PC-3 (cell line): ENCODE measurements at regions not wholly inside any gene's neighbourhood (a gene's known extent, or its start where the extent isn't known, plus 50 kb on each side); places are given as distances from the start of the nearest gene placed in this dataset.

ENCODE experiments used
- ATAC-seq: fragments of 200-7000 bp; cut with Tn5 transposase; 2 replicates; pipeline ENCODE4 v1.9.1; 2020; ENCODE audit warnings: mild to moderate bottlenecking, moderate library complexity
- BruUV-seq: library from RNA; stranded (reverse); fragments of 400-500 nt; replicated peaks from 2 replicates; lab custom pipeline; 2021; lab: Mats Ljungman, UMichigan
- CTCF ChIA-PET: fragments of 300-600 bp; sonication (Branson Sonifier 250); formaldehyde crosslinking; loops from one replicate; lab custom pipeline; 2022; ENCODE audit warnings: antibody characterized with exemption; lab: Charles Lee
- POLR2A ChIA-PET: fragments of 300-600 bp; sonication (Branson Sonifier 250); formaldehyde crosslinking; loops from one replicate; lab custom pipeline; 2022; ENCODE audit warnings: antibody characterized with exemption; ENCODE audit not compliant: unreplicated experiment; lab: Charles Lee
- DNase-seq: peaks from one replicate; pipeline ENCODE4 v3.0.0-alpha.2; 2015
- H2AFZ ChIP-seq: fragments of 300-600 bp; sonication (generic); 2 replicates; pipeline ENCODE4 v1.6.0; 2016; ENCODE audit warnings: antibody characterized with exemption, low read length
- H3F3A ChIP-seq: fragments of 300-600 bp; sonication (generic); one replicate; pipeline ENCODE4 v1.6.0; 2017; ENCODE audit warnings: antibody characterized with exemption, low read length, control low read depth, mild to moderate bottlenecking; ENCODE audit not compliant: unreplicated experiment
- H3K27ac ChIP-seq: fragments of 300-600 bp; sonication (generic); 2 replicates; pipeline ENCODE4 v1.5.1; 2016; ENCODE audit warnings: mild to moderate bottlenecking, low read length
- H3K27me3 ChIP-seq: fragments of 300-600 bp; sonication (generic); 2 replicates; pipeline ENCODE4 v1.6.1; 2016; ENCODE audit warnings: low read length, mixed read lengths
- H3K36me3 ChIP-seq: fragments of 300-600 bp; sonication (generic); 2 replicates; pipeline ENCODE4 v1.6.1; 2016; ENCODE audit warnings: low read depth, mixed run types, low read length, mixed read lengths
- H3K4me1 ChIP-seq: fragments of 300-600 bp; sonication (generic); 2 replicates; pipeline ENCODE4 v1.5.1; 2016; ENCODE audit warnings: low read length; ENCODE audit not compliant: insufficient read depth
- H3K4me2 ChIP-seq: fragments of 300-600 bp; sonication (generic); 2 replicates; pipeline ENCODE4 v1.6.0; 2016; ENCODE audit warnings: low read length
- H3K4me3 ChIP-seq: fragments of 300-600 bp; sonication (generic); 2 replicates; pipeline ENCODE4 v1.5.1; 2016; ENCODE audit warnings: mild to moderate bottlenecking, low read length, mixed read lengths
- H3K79me2 ChIP-seq: fragments of 300-600 bp; sonication (generic); 2 replicates; pipeline ENCODE4 v1.6.1; 2017; ENCODE audit warnings: low read length, mixed read lengths
- H3K9ac ChIP-seq: fragments of 300-600 bp; sonication (generic); 2 replicates; pipeline ENCODE4 v1.6.0; 2016; ENCODE audit warnings: mild to moderate bottlenecking, low read length
- H3K9me2 ChIP-seq: fragments of 300-600 bp; sonication (generic); replicated peaks from 2 replicates; pipeline ENCODE4 v1.6.1; 2016; ENCODE audit warnings: mixed run types, low read length, mixed read lengths
- H3K9me3 ChIP-seq: fragments of 300-600 bp; sonication (generic); 2 replicates; pipeline ENCODE4 v1.6.1; 2016; ENCODE audit warnings: low read length, mixed read lengths
- H4K20me1 ChIP-seq: fragments of 300-600 bp; sonication (generic); 2 replicates; pipeline ENCODE4 v1.6.1; 2016; ENCODE audit warnings: low read length, mixed read lengths
- CTCF ChIP-seq: fragments of 300-600 bp; sonication (generic); conservative IDR thresholded peaks from 2 replicates; pipeline ENCODE4 v1.5.1; 2017; ENCODE audit warnings: antibody characterized with exemption, low read depth, mild to moderate bottlenecking, low read length
- EZH2 ChIP-seq: fragments of 300-600 bp; sonication (generic); IDR thresholded peaks from one replicate; pipeline ENCODE4 v1.6.1; 2017; ENCODE audit warnings: antibody characterized with exemption, mild to moderate bottlenecking, low read length; ENCODE audit not compliant: unreplicated experiment
- EZH2phosphoT487 ChIP-seq: fragments of 300-600 bp; sonication (generic); IDR thresholded peaks from 2 replicates; pipeline ENCODE4 v1.6.1; 2018; ENCODE audit warnings: mild to moderate bottlenecking, antibody characterized with exemption, low read length, borderline replicate concordance
- intact Hi-C: fragments of 100-400 bp; cut with micrococcal nuclease; formaldehyde crosslinking; loops from 2 replicates; pipeline ENCODE4 v1.9.0; 2023

- no peaks in the 10 kb centered on the region for H3K27me3 ChIP-seq
- POLR2A ChIA-PET, result no interaction called here
- no peak overlapping the region for H3K4me2 ChIP-seq
- no peak for TF ChIP-seq CTCF
- TF ChIP-seq EZH2phosphoT487, result no peak
- no peak for TF ChIP-seq EZH2
- no peak overlapping the region for H3K27ac ChIP-seq
- H3K36me3 ChIP-seq, result no peaks in the 10 kb centered on the region
- H3K4me3 ChIP-seq, result no peak overlapping the region
- CTCF ChIA-PET, result interaction anchor here (0.5 kb wide), 1 partner anchor 499 kb away, joined by 4 read pairs; no protein-coding TSS in a partner anchor
- H3F3A ChIP-seq, result no peaks in the 10 kb centered on the region
- BruUV-seq, result no TSS peak
- intact Hi-C loops, result no loop called here
- H3K9ac ChIP-seq, result no peak overlapping the region
- no peaks in the 10 kb centered on the region for H3K79me2 ChIP-seq
- H4K20me1 ChIP-seq, result no peaks in the 10 kb centered on the region
- H3K9me2 ChIP-seq, result no peaks in the 10 kb centered on the region
- H2AFZ ChIP-seq, result no peak overlapping the region
- H3K4me1 ChIP-seq, result no peaks in the 10 kb centered on the region
- no peaks in the 10 kb centered on the region for H3K9me3 ChIP-seq
- ATAC-seq, result no peak
- DNase-seq, result no peak
Observed at GRCh38 chr4:147401221-147401620, 79.7 kb upstream of the EDNRA start.

- ATAC-seq, result no peak
- no peak overlapping the region for H3K27ac ChIP-seq
- no peaks in the 10 kb centered on the region for H3K36me3 ChIP-seq
- no peak overlapping the region for H3K4me2 ChIP-seq
- TF ChIP-seq EZH2 (no peak), CTCF (peak; percentile 58), EZH2phosphoT487 (no peak)
- no peaks in the 10 kb centered on the region for H3K79me2 ChIP-seq
- intact Hi-C loops, result no loop called here
- no peak overlapping the region for H3K9ac ChIP-seq
- BruUV-seq, result no TSS peak
- no peaks in the 10 kb centered on the region for H3K9me3 ChIP-seq
- POLR2A ChIA-PET, result no interaction called here
- H3K9me2 ChIP-seq, result no peaks in the 10 kb centered on the region
- CTCF ChIA-PET, result interaction anchor here (0.6 kb wide), 1 partner anchor 76 kb away, joined by 3 read pairs; no protein-coding TSS in a partner anchor
- no peaks in the 10 kb centered on the region for H3K4me1 ChIP-seq
- no peaks in the 10 kb centered on the region for H4K20me1 ChIP-seq
- H2AFZ ChIP-seq, result no peak overlapping the region
- no peak for DNase-seq
- no peaks in the 10 kb centered on the region for H3K27me3 ChIP-seq
- H3K4me3 ChIP-seq, result no peak overlapping the region
- no peaks in the 10 kb centered on the region for H3F3A ChIP-seq
Observed at GRCh38 chr4:147407261-147408045, 73.4 kb upstream of the EDNRA start.

DNA sequence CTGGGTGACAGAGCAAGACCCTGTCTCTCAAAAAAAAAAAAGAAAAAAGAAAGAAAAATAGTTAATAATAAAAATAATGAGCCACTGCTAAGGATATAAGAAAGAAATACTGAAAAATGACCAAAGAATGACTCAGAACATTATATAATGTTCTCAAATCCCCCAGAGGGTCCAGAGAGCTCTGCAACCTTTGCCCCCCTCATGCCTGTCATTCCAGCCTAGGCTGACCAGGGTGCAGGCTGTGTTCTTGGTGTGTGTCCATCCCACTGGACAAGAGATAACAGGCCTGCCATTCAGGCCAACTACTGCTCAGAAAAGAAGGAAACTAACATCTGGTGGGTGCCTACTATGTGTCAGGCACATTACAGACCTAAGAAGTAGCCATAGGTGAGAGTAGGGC is 72.7 kb upstream of the EDNRA start:
- H3K4me2 ChIP-seq, result no peak overlapping the region
- ATAC-seq (no peak), DNase-seq (no peak)
- H3K9me2 ChIP-seq, result no peaks in the 10 kb centered on the region
- H3K27ac ChIP-seq, result no peak overlapping the region
- no TSS peak for BruUV-seq
- no peaks in the 10 kb centered on the region for H3K4me1 ChIP-seq
- no peak overlapping the region for H3K4me3 ChIP-seq
- H3F3A ChIP-seq, result no peaks in the 10 kb centered on the region
- no peaks in the 10 kb centered on the region for H4K20me1 ChIP-seq
- intact Hi-C loops, result no loop called here
- no peak overlapping the region for H2AFZ ChIP-seq
- ChIA-PET CTCF (interaction anchor here (0.6 kb wide), 2 partner anchors 75 to 110 kb away, joined by 3 read pairs; no protein-coding TSS in a partner anchor), POLR2A (no interaction called here)
- no peaks in the 10 kb centered on the region for H3K79me2 ChIP-seq
- H3K9ac ChIP-seq, result no peak overlapping the region
- H3K36me3 ChIP-seq, result no peaks in the 10 kb centered on the region
- TF ChIP-seq CTCF, result no peak
- TF ChIP-seq EZH2phosphoT487, result no peak
- no peak for TF ChIP-seq EZH2
- H3K27me3 ChIP-seq, result no peaks in the 10 kb centered on the region
- no peaks in the 10 kb centered on the region for H3K9me3 ChIP-seq
